ENCODE measurements at regions not wholly inside any gene's neighbourhood (a gene's known extent, or its start where the extent isn't known, plus 50 kb on each side); places are given as distances from the start of the nearest gene placed in this dataset.

GRCh38 chr2:407630-408029 is 119.7 kb upstream of the ALKAL2 start:
- DNase-seq (ENCODE audit: low spot score in 2 of 2) = no peak
- Histone ChIP-seq H3K27ac (no peak overlapping the region), H3K4me1 (no peaks in the 10 kb centered on the region), H3K9me3 (peaks cover 11 to 13% of the 10 kb centered on the region in 2 donors), H3K27me3 (no peaks in the 10 kb centered on the region), H3K36me3 (no peaks in the 10 kb centered on the region), H3K4me3 (no peak overlapping the region)
- intact Hi-C loops (cut with DNase I; ENCODE audit: low total_unique reads) = no loop called here
- TF ChIP-seq CTCF (IDR thresholded peaks at IDR 0.05) = no peak
- no peak for TF ChIP-seq POLR2A (IDR thresholded peaks at IDR 0.05)
- no peak for TF ChIP-seq POLR2AphosphoS5 (IDR thresholded peaks at IDR 0.05)

GRCh38 chr2:406876-407275 is 119.0 kb upstream of the ALKAL2 start:
- Histone ChIP-seq H3K27ac (no peak overlapping the region), H3K4me1 (no peaks in the 10 kb centered on the region), H3K27me3 (no peaks in the 10 kb centered on the region), H3K9me3 (peaks cover 11 to 13% of the 10 kb centered on the region in 2 donors), H3K36me3 (no peaks in the 10 kb centered on the region), H3K4me3 (no peak overlapping the region)
- DNase-seq (ENCODE audit: low spot score in 2 of 2) = no peak
- intact Hi-C loops (cut with DNase I; ENCODE audit: low total_unique reads) = no loop called here
- TF ChIP-seq POLR2AphosphoS5 (IDR thresholded peaks at IDR 0.05) = no peak

GRCh38 chr2:406231-406630 is 118.3 kb upstream of the ALKAL2 start:
- no peaks in the 10 kb centered on the region for H3K27me3 ChIP-seq
- H3K36me3 ChIP-seq = no peaks in the 10 kb centered on the region
- H3K4me1 ChIP-seq = no peaks in the 10 kb centered on the region
- peaks cover 11 to 13% of the 10 kb centered on the region in 2 donors for H3K9me3 ChIP-seq
- no peak overlapping the region for H3K27ac ChIP-seq
- no peak overlapping the region for H3K4me3 ChIP-seq
- TF ChIP-seq POLR2A (IDR thresholded peaks at IDR 0.05) = no peak
- TF ChIP-seq POLR2AphosphoS5 (IDR thresholded peaks at IDR 0.05) = no peak
- TF ChIP-seq CTCF (IDR thresholded peaks at IDR 0.05) = no peak
- intact Hi-C loops (cut with DNase I; ENCODE audit: low total_unique reads) = no loop called here
- DNase-seq (ENCODE audit: low spot score in 2 of 2) = no peak

GRCh38 chr2:404581-404980 is 116.7 kb upstream of the ALKAL2 start:
- Histone ChIP-seq H3K4me3 (no peak overlapping the region), H3K27ac (no peak overlapping the region), H3K4me1 (no peaks in the 10 kb centered on the region), H3K27me3 (no peaks in the 10 kb centered on the region), H3K36me3 (no peaks in the 10 kb centered on the region), H3K9me3 (peaks cover 11 to 13% of the 10 kb centered on the region in 2 donors)
- intact Hi-C loops (cut with DNase I; ENCODE audit: low total_unique reads) = no loop called here
- TF ChIP-seq POLR2A (IDR thresholded peaks at IDR 0.05) = no peak
- TF ChIP-seq POLR2AphosphoS5 (IDR thresholded peaks at IDR 0.05) = no peak
- no peak for DNase-seq (ENCODE audit: low spot score in 2 of 2)

- TF ChIP-seq POLR2A (IDR thresholded peaks at IDR 0.05) = no peak
- no peak for TF ChIP-seq CTCF (IDR thresholded peaks at IDR 0.05)
- no peak for TF ChIP-seq POLR2AphosphoS5 (IDR thresholded peaks at IDR 0.05)
- no peak for DNase-seq (ENCODE audit: low spot score in 2 of 2)
- H3K4me3 ChIP-seq = no peak overlapping the region
- no peak overlapping the region for H3K27ac ChIP-seq
- peaks cover 11 to 13% of the 10 kb centered on the region in 2 donors for H3K9me3 ChIP-seq
- no peaks in the 10 kb centered on the region for H3K36me3 ChIP-seq
- no peaks in the 10 kb centered on the region for H3K27me3 ChIP-seq
- H3K4me1 ChIP-seq = no peaks in the 10 kb centered on the region
- intact Hi-C loops (cut with DNase I; ENCODE audit: low total_unique reads) = no loop called here
Observed at GRCh38 chr2:403682-404081, 115.8 kb upstream of the ALKAL2 start.

GRCh38 chr2:402721-403120 is 114.8 kb upstream of the ALKAL2 start:
- H3K27ac ChIP-seq = no peak overlapping the region
- H3K27me3 ChIP-seq = no peaks in the 10 kb centered on the region
- TF ChIP-seq POLR2A (IDR thresholded peaks at IDR 0.05) (no peak), CTCF (IDR thresholded peaks at IDR 0.05) (no peak), POLR2AphosphoS5 (IDR thresholded peaks at IDR 0.05) (no peak)
- no peaks in the 10 kb centered on the region for H3K4me1 ChIP-seq
- no peak overlapping the region for H3K4me3 ChIP-seq
- intact Hi-C loops (cut with DNase I; ENCODE audit: low total_unique reads) = no loop called here
- no peak for DNase-seq (ENCODE audit: low spot score in 2 of 2)
- peaks cover 11 to 13% of the 10 kb centered on the region in 2 donors for H3K9me3 ChIP-seq
- H3K36me3 ChIP-seq = no peaks in the 10 kb centered on the region
